IMR-90 (cell line): ENCODE measurements at regions not wholly inside any gene's neighbourhood (a gene's known extent, or its start where the extent isn't known, plus 50 kb on each side); places are given as distances from the start of the nearest gene placed in this dataset.

Experiments
- ATAC-seq: fragments of 200-7000 bp; cut with Tn5 transposase; 2 replicates; pipeline ENCODE4 v1.9.1; 2020; ENCODE audit warnings: low read depth, mild to moderate bottlenecking, moderate library complexity
- BruUV-seq: library from RNA; stranded (reverse); fragments of 400-500 nt; replicated peaks from 2 replicates; lab custom pipeline; 2021; lab: Mats Ljungman, UMichigan
- CTCF ChIA-PET: fragments of 300-600 bp; formaldehyde crosslinking; extraction: SDS; loops from one replicate; lab custom pipeline; 2021; ENCODE audit warnings: antibody characterized with exemption; lab: Yijun Ruan, JAX
- POLR2A ChIA-PET: fragments of 300-600 bp; sonication (Branson Sonifier 250); formaldehyde crosslinking; loops from one replicate; lab custom pipeline; 2022; ENCODE audit warnings: antibody characterized with exemption; ENCODE audit not compliant: unreplicated experiment; lab: Charles Lee
- DNase-seq: peaks from one replicate; pipeline ENCODE4 v3.0.0; 2013
- H2AFZ ChIP-seq: replicated peaks from 2 replicates; pipeline ENCODE3; 2013; ENCODE audit warnings: low read length, mild to moderate bottlenecking; ENCODE audit not compliant: poor library complexity
- H2AK5ac ChIP-seq: 2 replicates; pipeline ENCODE4 v1.6.1; 2013; ENCODE audit warnings: low read depth, low read length, inconsistent platforms
- H2AK9ac ChIP-seq: replicated peaks from 2 replicates; pipeline ENCODE3; 2013; ENCODE audit warnings: mild to moderate bottlenecking, low read depth, low read length, moderate library complexity; ENCODE audit not compliant: poor library complexity
- H2BK120ac ChIP-seq: 2 replicates; pipeline ENCODE4 v1.6.1; 2013; ENCODE audit warnings: low read depth, low read length, inconsistent platforms
- H2BK15ac ChIP-seq: 3 replicates; pipeline ENCODE4 v1.6.1; 2013; ENCODE audit warnings: low read depth, low read length, inconsistent platforms
- H2BK20ac ChIP-seq: 2 replicates; pipeline ENCODE4 v1.6.1; 2013; ENCODE audit warnings: low read depth, mild to moderate bottlenecking, inconsistent platforms, low read length, moderate library complexity
- H2BK5ac ChIP-seq: 2 replicates; pipeline ENCODE4 v1.6.1; 2013; ENCODE audit warnings: mild to moderate bottlenecking, low read depth, low read length, inconsistent platforms; ENCODE audit not compliant: poor library complexity, severe bottlenecking
- H3K14ac ChIP-seq: replicated peaks from 2 replicates; pipeline ENCODE4 v1.6.1; 2013; ENCODE audit warnings: low read depth, low read length, inconsistent platforms
- H3K18ac ChIP-seq: 2 replicates; pipeline ENCODE4 v1.6.1; 2013; ENCODE audit warnings: low read depth, low read length, control low read depth
- H3K23ac ChIP-seq: 2 replicates; pipeline ENCODE4 v1.6.1; 2013; ENCODE audit warnings: low read depth, low read length, inconsistent platforms
- H3K27ac ChIP-seq: 2 replicates; pipeline ENCODE4 v1.5.1; 2013; ENCODE audit warnings: mild to moderate bottlenecking, control low read depth, low read length; ENCODE audit not compliant: insufficient read depth
- H3K27me3 ChIP-seq: 2 replicates; pipeline ENCODE4 v1.6.1; 2013; ENCODE audit warnings: low read length; ENCODE audit not compliant: control insufficient read depth, insufficient read depth
- H3K36me3 ChIP-seq: 2 replicates; pipeline ENCODE4 v1.6.1; 2013; ENCODE audit warnings: low read length, mixed read lengths; ENCODE audit not compliant: control insufficient read depth, insufficient read depth
- H3K4ac ChIP-seq: 2 replicates; pipeline ENCODE4 v1.6.1; 2013; ENCODE audit warnings: low read depth, low read length, inconsistent platforms
- H3K4me1 ChIP-seq: 2 replicates; pipeline ENCODE4 v1.6.1; 2013; ENCODE audit warnings: low read length, mixed read lengths; ENCODE audit not compliant: control insufficient read depth, insufficient read depth
- H3K4me2 ChIP-seq: 2 replicates; pipeline ENCODE4 v1.6.1; 2013; ENCODE audit warnings: low read depth, mild to moderate bottlenecking, control low read depth, low read length, moderate library complexity
- H3K4me3 ChIP-seq: 2 replicates; pipeline ENCODE4 v1.5.1; 2013; ENCODE audit warnings: low read depth, mild to moderate bottlenecking, control low read depth, low read length, moderate library complexity; ENCODE audit not compliant: insufficient read depth
- H3K56ac ChIP-seq: 2 replicates; pipeline ENCODE4 v1.6.1; 2013; ENCODE audit warnings: low read length, inconsistent platforms; ENCODE audit not compliant: insufficient read depth; ENCODE audit errors: extremely low read depth
- H3K79me1 ChIP-seq, 2 experiments: 2 replicates each; pipeline ENCODE4 v1.6.1; 2013; ENCODE audit warnings: low read length in 2 of 2, inconsistent platforms in 1 of 2, low read depth in 1 of 2
- H3K9ac ChIP-seq: 2 replicates; pipeline ENCODE4 v1.6.1; 2013; ENCODE audit warnings: low read depth, low read length, control low read depth
- H3K9me1 ChIP-seq: 2 replicates; pipeline ENCODE4 v1.6.1; 2013; ENCODE audit warnings: low read length, inconsistent platforms; ENCODE audit not compliant: insufficient read depth
- H3K9me3 ChIP-seq: 2 replicates; pipeline ENCODE4 v1.6.1; 2013; ENCODE audit warnings: low read length; ENCODE audit not compliant: control insufficient read depth, insufficient read depth
- H4K20me1 ChIP-seq: 2 replicates; pipeline ENCODE4 v1.6.1; 2013; ENCODE audit warnings: low read length, inconsistent platforms; ENCODE audit not compliant: insufficient read depth
- H4K5ac ChIP-seq: 2 replicates; pipeline ENCODE4 v1.6.1; 2013; ENCODE audit warnings: mild to moderate bottlenecking, low read depth, low read length, control low read depth
- H4K8ac ChIP-seq, 2 experiments: 2 replicates each; pipeline ENCODE4 v1.6.1; 2013; ENCODE audit warnings: low read depth in 2 of 2, low read length in 2 of 2, control low read depth in 1 of 2, inconsistent platforms in 1 of 2
- H4K91ac ChIP-seq: 2 replicates; pipeline ENCODE4 v1.6.1; 2013; ENCODE audit warnings: low read depth, low read length, inconsistent platforms; ENCODE audit not compliant: insufficient read depth
- BHLHE40 ChIP-seq: fragments of 150-350 bp; IDR thresholded peaks from 2 replicates; pipeline ENCODE4 v1.6.1; 2016; ENCODE audit warnings: mild to moderate bottlenecking, low read depth, low read length
- CEBPB ChIP-seq: IDR thresholded peaks from 2 replicates; pipeline ENCODE4 v1.6.1; 2012; ENCODE audit warnings: low read depth, low read length, improper control_type of control experiment
- CHD1 ChIP-seq: IDR thresholded peaks from 2 replicates; pipeline ENCODE4 v1.6.1; 2012; ENCODE audit warnings: low read depth, low read length, improper control_type of control experiment
- FOS ChIP-seq: fragments of 150-350 bp; IDR thresholded peaks from 2 replicates; pipeline ENCODE4 v1.6.1; 2016; ENCODE audit warnings: low read depth, low read length
- MAFK ChIP-seq: IDR thresholded peaks from 2 replicates; pipeline ENCODE4 v1.6.1; 2012; ENCODE audit warnings: low read depth, low read length, improper control_type of control experiment
- MAZ ChIP-seq: IDR thresholded peaks from 2 replicates; pipeline ENCODE4 v1.6.1; 2012; ENCODE audit warnings: low read depth, mild to moderate bottlenecking, low read length, improper control_type of control experiment, moderate library complexity, borderline replicate concordance
- MXI1 ChIP-seq: IDR thresholded peaks from 2 replicates; pipeline ENCODE4 v1.6.1; 2012; ENCODE audit warnings: low read depth, mild to moderate bottlenecking, low read length, moderate library complexity, borderline replicate concordance
- NFE2L2 ChIP-seq: fragments of 150-350 bp; IDR thresholded peaks from 2 replicates; pipeline ENCODE4 v1.6.1; 2016; ENCODE audit warnings: low read depth, mild to moderate bottlenecking, low read length
- POLR2A ChIP-seq: IDR thresholded peaks from 2 replicates; pipeline ENCODE4 v1.6.1; 2012; ENCODE audit warnings: mild to moderate bottlenecking, low read depth, low read length
- RAD21 ChIP-seq: IDR thresholded peaks from 2 replicates; pipeline ENCODE4 v1.6.1; 2012; ENCODE audit warnings: low read length, improper control_type of control experiment
- RCOR1 ChIP-seq: IDR thresholded peaks from 2 replicates; pipeline ENCODE4 v1.6.1; 2012; ENCODE audit warnings: mild to moderate bottlenecking, low read length, improper control_type of control experiment; ENCODE audit not compliant: insufficient replicate concordance
- RFX5 ChIP-seq: IDR thresholded peaks from 2 replicates; pipeline ENCODE4 v1.8.0; 2012; ENCODE audit warnings: low read depth, mild to moderate bottlenecking, low read length, moderate library complexity
- SMC3 ChIP-seq: fragments of 150-350 bp; IDR thresholded peaks from 2 replicates; pipeline ENCODE4 v1.6.1; 2016; ENCODE audit warnings: low read depth, mild to moderate bottlenecking, antibody characterized with exemption, low read length, moderate library complexity
- WGBS, 2 experiments: methylation state at CpG; one replicate each; pipeline versions ENCODE4 v1.1.5 to v1.1.7; 2013; ENCODE audit warnings: missing lambda C conversion rate in 2 of 2; ENCODE audit not compliant: insufficient read length in 1 of 2; ENCODE audit errors: extremely low coverage in 2 of 2; 5-methylcytosine and 5-hydroxymethylcytosine counted together
- dilution Hi-C: fragments of 300-500 bp; cut with HindIII; formaldehyde crosslinking; loops from one replicate; pipeline ENCODE4 v1.14.3; 2018; ENCODE audit warnings: low sequenced_read_pairs; ENCODE audit not compliant: unreplicated experiment
- in situ Hi-C: fragments of 300-500 bp; cut with MboI; formaldehyde crosslinking; loops from 3 replicates; pipeline ENCODE4 v1.14.3; 2019; ENCODE audit warnings: low sequenced_read_pairs, inconsistent platforms, mixed read lengths
- intact Hi-C: fragments of 100-400 bp; cut with micrococcal nuclease; formaldehyde crosslinking; loops from 2 replicates; pipeline ENCODE4 v1.10.0; 2022
- TF ChIP-seq, protein P1 (sequence below): fragments of 150-350 bp; IDR thresholded peaks from 2 replicates; pipeline ENCODE4 v1.6.1; 2017; ENCODE audit warnings: mild to moderate bottlenecking, antibody characterized with exemption, low read length, low read depth
- TF ChIP-seq, protein P2 (sequence below): conservative IDR thresholded peaks from 2 replicates; pipeline ENCODE4 v1.5.1; 2012; ENCODE audit warnings: mild to moderate bottlenecking, low read depth, low read length, improper control_type of control experiment
- TF ChIP-seq, protein P3 (sequence below): fragments of 150-350 bp; IDR thresholded peaks from 2 replicates; pipeline ENCODE4 v1.6.1; 2016; ENCODE audit warnings: low read depth, mild to moderate bottlenecking, low read length, moderate library complexity, borderline replicate concordance

- no peak overlapping the region for H4K5ac ChIP-seq
- no peak overlapping the region for H3K9ac ChIP-seq
- intact Hi-C loops (no loop called here), in situ Hi-C loops (no loop called here), dilution Hi-C loops (no loop called here)
- H2AFZ ChIP-seq, result no peak overlapping the region
- no peaks in the 10 kb centered on the region for H3K4me1 ChIP-seq
- no peak overlapping the region for H2BK15ac ChIP-seq
- no peak overlapping the region for H2AK9ac ChIP-seq
- H3K56ac ChIP-seq, result no peak overlapping the region
- TF ChIP-seq, protein P1, sequence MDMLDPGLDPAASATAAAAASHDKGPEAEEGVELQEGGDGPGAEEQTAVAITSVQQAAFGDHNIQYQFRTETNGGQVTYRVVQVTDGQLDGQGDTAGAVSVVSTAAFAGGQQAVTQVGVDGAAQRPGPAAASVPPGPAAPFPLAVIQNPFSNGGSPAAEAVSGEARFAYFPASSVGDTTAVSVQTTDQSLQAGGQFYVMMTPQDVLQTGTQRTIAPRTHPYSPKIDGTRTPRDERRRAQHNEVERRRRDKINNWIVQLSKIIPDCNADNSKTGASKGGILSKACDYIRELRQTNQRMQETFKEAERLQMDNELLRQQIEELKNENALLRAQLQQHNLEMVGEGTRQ, result no peak
- TF ChIP-seq BHLHE40 (no peak), RAD21 (no peak), NFE2L2 (no peak), MAZ (no peak), RCOR1 (no peak), RFX5 (no peak), POLR2A (no peak), MAFK (no peak), SMC3 (no peak), CHD1 (no peak), FOS (no peak), CEBPB (no peak), MXI1 (no peak)
- TF ChIP-seq, protein P2, sequence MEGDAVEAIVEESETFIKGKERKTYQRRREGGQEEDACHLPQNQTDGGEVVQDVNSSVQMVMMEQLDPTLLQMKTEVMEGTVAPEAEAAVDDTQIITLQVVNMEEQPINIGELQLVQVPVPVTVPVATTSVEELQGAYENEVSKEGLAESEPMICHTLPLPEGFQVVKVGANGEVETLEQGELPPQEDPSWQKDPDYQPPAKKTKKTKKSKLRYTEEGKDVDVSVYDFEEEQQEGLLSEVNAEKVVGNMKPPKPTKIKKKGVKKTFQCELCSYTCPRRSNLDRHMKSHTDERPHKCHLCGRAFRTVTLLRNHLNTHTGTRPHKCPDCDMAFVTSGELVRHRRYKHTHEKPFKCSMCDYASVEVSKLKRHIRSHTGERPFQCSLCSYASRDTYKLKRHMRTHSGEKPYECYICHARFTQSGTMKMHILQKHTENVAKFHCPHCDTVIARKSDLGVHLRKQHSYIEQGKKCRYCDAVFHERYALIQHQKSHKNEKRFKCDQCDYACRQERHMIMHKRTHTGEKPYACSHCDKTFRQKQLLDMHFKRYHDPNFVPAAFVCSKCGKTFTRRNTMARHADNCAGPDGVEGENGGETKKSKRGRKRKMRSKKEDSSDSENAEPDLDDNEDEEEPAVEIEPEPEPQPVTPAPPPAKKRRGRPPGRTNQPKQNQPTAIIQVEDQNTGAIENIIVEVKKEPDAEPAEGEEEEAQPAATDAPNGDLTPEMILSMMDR, result no peak
- TF ChIP-seq, protein P3, sequence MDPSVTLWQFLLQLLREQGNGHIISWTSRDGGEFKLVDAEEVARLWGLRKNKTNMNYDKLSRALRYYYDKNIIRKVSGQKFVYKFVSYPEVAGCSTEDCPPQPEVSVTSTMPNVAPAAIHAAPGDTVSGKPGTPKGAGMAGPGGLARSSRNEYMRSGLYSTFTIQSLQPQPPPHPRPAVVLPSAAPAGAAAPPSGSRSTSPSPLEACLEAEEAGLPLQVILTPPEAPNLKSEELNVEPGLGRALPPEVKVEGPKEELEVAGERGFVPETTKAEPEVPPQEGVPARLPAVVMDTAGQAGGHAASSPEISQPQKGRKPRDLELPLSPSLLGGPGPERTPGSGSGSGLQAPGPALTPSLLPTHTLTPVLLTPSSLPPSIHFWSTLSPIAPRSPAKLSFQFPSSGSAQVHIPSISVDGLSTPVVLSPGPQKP, result no peak
- no peak overlapping the region for H2AK5ac ChIP-seq
- no peak overlapping the region for H3K27ac ChIP-seq
- no peak overlapping the region for H3K18ac ChIP-seq
- ChIA-PET POLR2A (no interaction called here), CTCF (no interaction called here)
- H3K27me3 ChIP-seq, result no peaks in the 10 kb centered on the region
- no peak overlapping the region for H4K91ac ChIP-seq
- no peak overlapping the region for H3K4ac ChIP-seq
- no peaks in the 10 kb centered on the region for H3K79me1 ChIP-seq
- H3K9me1 ChIP-seq, result no peaks in the 10 kb centered on the region
- H3K23ac ChIP-seq, result no peak overlapping the region
- no peak overlapping the region for H3K14ac ChIP-seq
- no peak overlapping the region for H3K4me3 ChIP-seq
- 0 out of 2 replicates have a peak, but pooled peaks cover 1% of the 10 kb centered on the region for H3K9me3 ChIP-seq
- no peak overlapping the region for H3K4me2 ChIP-seq
- H4K8ac ChIP-seq, result no peak overlapping the region
- H3K36me3 ChIP-seq, result no peaks in the 10 kb centered on the region
- DNase-seq (no peak), ATAC-seq (no peak)
- no TSS peak for BruUV-seq
- H2BK5ac ChIP-seq, result no peak overlapping the region
- no CpG with 5 or more reads among the region's 1 CpG for WGBS, 2 experiments
- H4K20me1 ChIP-seq, result no peaks in the 10 kb centered on the region
- no peak overlapping the region for H2BK120ac ChIP-seq
- H2BK20ac ChIP-seq, result no peak overlapping the region
These were observed 139.5 kb upstream of the PRDM9 start for GRCh38 chr5:23367874-23368273.
